ENCODE measurements at regions not wholly inside any gene's neighbourhood (a gene's known extent, or its start where the extent isn't known, plus 50 kb on each side); places are given as distances from the start of the nearest gene placed in this dataset.

GRCh38 chr4:159867673-159868072 is 764.8 kb downstream of the RAPGEF2 start:
- no peak for TF ChIP-seq EZH2 (IDR thresholded peaks at IDR 0.05; ENCODE audit: low read length)
- TF ChIP-seq, protein P1, sequence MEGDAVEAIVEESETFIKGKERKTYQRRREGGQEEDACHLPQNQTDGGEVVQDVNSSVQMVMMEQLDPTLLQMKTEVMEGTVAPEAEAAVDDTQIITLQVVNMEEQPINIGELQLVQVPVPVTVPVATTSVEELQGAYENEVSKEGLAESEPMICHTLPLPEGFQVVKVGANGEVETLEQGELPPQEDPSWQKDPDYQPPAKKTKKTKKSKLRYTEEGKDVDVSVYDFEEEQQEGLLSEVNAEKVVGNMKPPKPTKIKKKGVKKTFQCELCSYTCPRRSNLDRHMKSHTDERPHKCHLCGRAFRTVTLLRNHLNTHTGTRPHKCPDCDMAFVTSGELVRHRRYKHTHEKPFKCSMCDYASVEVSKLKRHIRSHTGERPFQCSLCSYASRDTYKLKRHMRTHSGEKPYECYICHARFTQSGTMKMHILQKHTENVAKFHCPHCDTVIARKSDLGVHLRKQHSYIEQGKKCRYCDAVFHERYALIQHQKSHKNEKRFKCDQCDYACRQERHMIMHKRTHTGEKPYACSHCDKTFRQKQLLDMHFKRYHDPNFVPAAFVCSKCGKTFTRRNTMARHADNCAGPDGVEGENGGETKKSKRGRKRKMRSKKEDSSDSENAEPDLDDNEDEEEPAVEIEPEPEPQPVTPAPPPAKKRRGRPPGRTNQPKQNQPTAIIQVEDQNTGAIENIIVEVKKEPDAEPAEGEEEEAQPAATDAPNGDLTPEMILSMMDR (optimal IDR thresholded peaks at IDR 0.05 in 1 of 3, IDR thresholded peaks at IDR 0.05 in 1 of 3, conservative IDR thresholded peaks at IDR 0.05 in 1 of 3; ENCODE audit: extremely low read depth in 1 of 3, insufficient read depth in 2 of 3, low read length in 3 of 3): no peak

Data from keratinocyte (primary cell).